SK-N-MC (cell line): ENCODE measurements at regions not wholly inside any gene's neighbourhood (a gene's known extent, or its start where the extent isn't known, plus 50 kb on each side); places are given as distances from the start of the nearest gene placed in this dataset.

Source experiments
- DNase-seq: peaks from one replicate; pipeline ENCODE4 v3.0.0-alpha.2; 2011; ENCODE audit warnings: low read depth, low spot score
- H3K27ac ChIP-seq: fragments of 200-600 bp; sonication (generic); 2 replicates; pipeline ENCODE4 v1.5.1; 2016; ENCODE audit warnings: mixed run types
- H3K36me3 ChIP-seq: fragments of 200-600 bp; sonication (generic); 2 replicates; pipeline ENCODE4 v1.6.1; 2017; ENCODE audit warnings: antibody characterized with exemption, low read length, mixed read lengths; ENCODE audit not compliant: insufficient read depth
- H3K4me3 ChIP-seq: fragments of 200-600 bp; sonication (generic); 2 replicates; pipeline ENCODE4 v1.5.1; 2016
- H3K9ac ChIP-seq: fragments of 200-600 bp; sonication (generic); 2 replicates; pipeline ENCODE4 v1.8.0; 2017; ENCODE audit warnings: mixed run types, mixed read lengths; ENCODE audit not compliant: insufficient read length
- H3K9me3 ChIP-seq: fragments of 200-600 bp; sonication (generic); 2 replicates; pipeline ENCODE4 v1.6.1; 2017; ENCODE audit warnings: low read depth, mild to moderate bottlenecking, antibody characterized with exemption, low read length, moderate library complexity, mixed read lengths
- EZH2 ChIP-seq: fragments of 200-600 bp; sonication (generic); IDR thresholded peaks from one replicate; pipeline ENCODE4 v1.6.1; 2017; ENCODE audit warnings: antibody characterized with exemption
- FOXP2 ChIP-seq: optimal IDR thresholded peaks from 2 replicates; pipeline ENCODE3; 2011; ENCODE audit warnings: mild to moderate bottlenecking, moderate library complexity; ENCODE audit not compliant: insufficient read depth; ENCODE audit errors: extremely low read length, control extremely low read depth
- POLR2AphosphoS5 ChIP-seq: IDR thresholded peaks from 2 replicates; pipeline ENCODE4 v1.6.1; 2012; ENCODE audit warnings: mild to moderate bottlenecking, low read depth, low read length, borderline replicate concordance

- Histone ChIP-seq H3K27ac (no peak overlapping the region), H3K9me3 (no peaks in the 10 kb centered on the region), H3K36me3 (no peaks in the 10 kb centered on the region), H3K4me3 (no peak overlapping the region), H3K9ac (no peak overlapping the region)
- TF ChIP-seq POLR2AphosphoS5 (no peak), FOXP2 (no peak), EZH2 (no peak)
- DNase-seq = no peak
Measured at GRCh38 chr13:50153876-50154275, 138.6 kb downstream of the KCNRG start.

DNA sequence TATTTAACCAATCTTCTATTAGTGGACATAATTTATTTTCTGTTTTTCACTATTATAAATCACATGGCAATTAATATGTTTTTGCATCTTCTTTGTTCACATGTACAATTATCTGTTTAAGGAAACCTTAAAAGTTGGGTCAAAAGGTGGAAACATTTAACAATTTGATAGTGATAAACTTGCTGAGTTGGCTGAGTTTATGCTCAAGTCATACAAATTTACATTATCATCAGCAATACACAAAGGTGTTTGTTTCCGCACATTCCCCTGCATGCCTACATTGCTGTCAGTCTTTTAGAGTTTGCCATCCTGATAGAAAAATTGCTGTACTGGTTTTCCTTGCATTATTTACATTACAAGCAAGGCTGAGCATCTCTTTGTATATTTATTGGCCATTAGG lies 139.5 kb downstream of the KCNRG start:
- Histone ChIP-seq H3K9ac (no peak overlapping the region), H3K4me3 (no peak overlapping the region), H3K9me3 (no peaks in the 10 kb centered on the region), H3K27ac (no peak overlapping the region), H3K36me3 (no peaks in the 10 kb centered on the region)
- no peak for TF ChIP-seq FOXP2
- no peak for TF ChIP-seq EZH2
- TF ChIP-seq POLR2AphosphoS5 = no peak
- no peak for DNase-seq

DNA sequence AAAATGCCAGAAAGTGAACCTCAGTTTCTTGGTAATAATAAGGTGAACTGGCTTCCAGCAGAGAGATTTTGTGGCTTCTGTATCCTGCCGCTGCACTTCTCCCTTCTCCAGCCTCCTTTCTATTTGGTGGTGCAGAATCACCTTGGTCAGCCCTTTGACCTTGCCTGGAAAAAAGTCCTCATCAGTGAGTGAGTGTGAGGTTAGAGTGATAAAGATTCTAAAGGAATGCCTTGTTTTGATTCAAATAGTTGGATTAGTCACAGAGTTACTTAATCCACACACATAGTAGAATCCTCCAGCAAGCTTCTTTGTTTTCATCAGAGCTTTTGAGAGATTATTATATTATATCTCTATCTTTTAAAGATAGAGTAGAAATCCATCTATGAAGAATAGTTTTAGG lies 140.9 kb downstream of the KCNRG start:
- Histone ChIP-seq H3K36me3 (no peaks in the 10 kb centered on the region), H3K4me3 (no peak overlapping the region), H3K9ac (no peak overlapping the region), H3K27ac (no peak overlapping the region), H3K9me3 (no peaks in the 10 kb centered on the region)
- no peak for DNase-seq
- TF ChIP-seq POLR2AphosphoS5 = no peak
- TF ChIP-seq FOXP2 = no peak

DNA sequence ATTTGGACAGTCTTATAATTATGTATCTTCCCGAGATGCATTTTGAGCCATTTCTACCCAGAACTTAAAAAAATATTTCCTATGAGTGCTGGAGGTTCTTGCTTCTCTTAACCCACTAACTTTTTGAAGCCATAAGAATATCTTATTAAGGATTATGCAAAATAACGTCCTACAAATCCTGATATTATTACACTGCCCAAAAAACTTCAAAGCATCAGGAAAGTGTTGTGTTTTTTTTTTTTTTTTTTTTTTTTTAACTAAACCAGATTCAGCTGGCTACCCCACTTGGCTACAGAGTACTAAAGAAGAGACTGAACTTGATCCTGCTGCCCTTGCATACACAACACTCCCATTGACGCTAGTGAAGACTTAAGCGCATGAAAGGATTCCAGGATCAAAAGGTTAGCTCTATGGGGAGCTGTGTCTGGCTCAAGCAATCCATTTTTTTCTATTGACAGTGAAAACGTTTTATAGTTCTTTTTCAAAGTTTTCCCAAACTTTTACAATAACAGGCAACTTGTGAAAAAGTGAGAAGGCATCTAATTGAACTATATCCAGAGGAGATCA lies 141.4 kb downstream of the KCNRG start:
- Histone ChIP-seq H3K36me3 (no peaks in the 10 kb centered on the region), H3K9ac (no peak overlapping the region), H3K27ac (no peak overlapping the region), H3K9me3 (no peaks in the 10 kb centered on the region), H3K4me3 (no peak overlapping the region)
- TF ChIP-seq EZH2 (no peak), POLR2AphosphoS5 (no peak), FOXP2 (no peak)
- DNase-seq = no peak

DNA sequence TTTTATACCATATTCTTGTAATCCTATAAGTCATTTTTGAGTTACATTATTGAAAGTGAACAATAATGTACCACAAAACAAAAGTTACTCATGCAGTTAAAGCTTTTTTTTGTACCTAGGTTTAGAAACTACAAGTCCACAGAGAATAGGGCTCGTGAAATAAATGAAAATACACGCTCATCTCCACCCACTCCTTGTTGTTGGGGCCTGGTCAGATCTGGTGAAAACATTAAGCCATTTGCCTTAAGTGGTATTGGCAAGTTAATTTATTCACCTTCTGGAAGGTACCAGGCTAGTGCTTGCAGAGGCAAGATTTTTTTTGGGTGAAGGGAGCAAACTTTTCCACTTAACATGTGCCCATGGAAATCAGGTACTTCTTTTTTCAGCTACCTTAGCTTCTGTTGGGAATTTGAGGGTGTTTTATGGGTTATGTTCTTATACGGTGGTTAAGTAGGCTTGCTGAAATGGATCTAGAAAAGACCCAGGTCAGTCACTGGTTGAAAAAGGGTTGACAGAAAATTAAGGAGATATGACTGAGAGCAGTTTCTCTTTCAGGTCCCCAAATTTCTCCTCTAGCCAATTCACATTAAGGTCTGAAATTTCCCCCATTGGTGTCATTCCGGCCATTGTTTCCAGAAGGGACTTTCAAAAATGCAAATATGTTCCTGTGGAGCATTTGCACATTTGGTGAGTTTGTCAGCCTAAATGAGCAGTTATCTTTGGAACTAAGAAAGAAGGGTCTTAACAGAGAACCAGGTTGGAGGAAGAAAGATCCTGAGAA lies 143.3 kb downstream of the KCNRG start:
- no peak for TF ChIP-seq POLR2AphosphoS5
- TF ChIP-seq EZH2 = no peak
- no peak for TF ChIP-seq FOXP2
- no peak overlapping the region for H3K27ac ChIP-seq
- no peaks in the 10 kb centered on the region for H3K36me3 ChIP-seq
- H3K4me3 ChIP-seq = no peak overlapping the region
- H3K9ac ChIP-seq = no peak overlapping the region
- H3K9me3 ChIP-seq = no peaks in the 10 kb centered on the region
- no peak for DNase-seq

DNA sequence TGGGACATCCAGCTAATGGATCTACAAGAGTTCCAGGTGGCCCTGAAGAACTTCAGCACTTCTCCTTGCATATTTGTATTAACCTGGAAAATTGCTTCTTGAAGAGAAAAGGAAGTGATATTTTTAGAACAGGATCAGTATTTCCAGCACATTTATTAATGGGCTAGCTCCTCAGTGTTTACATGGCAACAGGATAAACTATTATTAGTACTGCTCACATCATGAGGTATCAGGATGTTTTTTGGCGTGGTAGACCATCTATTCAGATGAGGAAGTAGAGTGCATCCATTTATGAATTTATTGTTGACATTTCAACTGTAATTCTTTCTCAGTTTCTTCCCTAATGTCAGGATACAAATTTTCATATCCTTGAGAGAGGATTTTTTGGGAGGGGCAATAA lies 144.4 kb downstream of the KCNRG start:
- H3K36me3 ChIP-seq = no peaks in the 10 kb centered on the region
- no peaks in the 10 kb centered on the region for H3K9me3 ChIP-seq
- no peak for DNase-seq
- TF ChIP-seq FOXP2 (no peak), EZH2 (no peak), POLR2AphosphoS5 (no peak)
- H3K9ac ChIP-seq = no peak overlapping the region
- H3K4me3 ChIP-seq = no peak overlapping the region
- H3K27ac ChIP-seq = no peak overlapping the region

DNA sequence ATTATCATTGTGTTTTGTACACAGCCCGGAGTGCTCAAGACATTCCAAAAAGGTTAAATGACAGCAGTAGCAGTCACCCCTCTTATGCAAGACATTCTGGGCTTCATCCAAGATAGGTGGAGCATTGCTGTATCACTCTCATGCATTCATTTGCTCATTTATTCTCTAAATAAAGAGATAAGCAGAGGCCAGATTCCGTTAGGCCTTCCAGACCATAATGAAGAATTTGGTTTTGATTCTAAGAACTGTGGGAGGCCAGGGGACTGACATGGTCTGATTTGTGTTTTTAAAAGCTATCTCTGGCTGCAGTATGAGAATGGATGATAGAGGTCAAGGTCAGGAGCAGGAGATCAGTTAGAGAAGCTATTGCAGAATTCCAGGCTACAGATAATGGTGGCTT lies 145.8 kb downstream of the KCNRG start:
- H3K36me3 ChIP-seq = no peaks in the 10 kb centered on the region
- DNase-seq = no peak
- H3K4me3 ChIP-seq = no peak overlapping the region
- no peak for TF ChIP-seq FOXP2
- TF ChIP-seq EZH2 = no peak
- no peak for TF ChIP-seq POLR2AphosphoS5
- no peak overlapping the region for H3K9ac ChIP-seq
- H3K9me3 ChIP-seq = no peaks in the 10 kb centered on the region
- H3K27ac ChIP-seq = no peak overlapping the region

DNA sequence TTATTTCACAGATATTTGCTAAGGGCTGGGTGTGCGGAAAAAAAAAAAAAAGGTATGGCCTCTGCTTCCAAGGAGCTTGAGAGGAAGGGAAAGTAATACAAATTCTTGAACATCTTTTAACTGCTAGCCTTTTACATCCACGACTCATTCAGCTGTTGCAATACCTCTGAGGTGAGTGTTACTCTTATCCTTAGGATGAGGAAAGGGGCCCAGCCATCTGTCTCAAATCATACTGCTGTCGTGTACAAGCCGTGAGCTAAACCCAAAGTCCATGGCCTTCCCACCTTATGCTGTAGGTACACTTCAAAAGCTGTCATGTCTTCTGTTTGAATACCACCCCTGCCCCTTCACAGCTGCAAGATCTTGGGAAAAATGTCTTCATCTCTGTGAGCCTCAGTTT lies 146.8 kb downstream of the KCNRG start:
- Histone ChIP-seq H3K9me3 (no peaks in the 10 kb centered on the region), H3K36me3 (no peaks in the 10 kb centered on the region), H3K9ac (no peak overlapping the region), H3K4me3 (no peak overlapping the region), H3K27ac (no peak overlapping the region)
- no peak for DNase-seq
- no peak for TF ChIP-seq EZH2

DNA sequence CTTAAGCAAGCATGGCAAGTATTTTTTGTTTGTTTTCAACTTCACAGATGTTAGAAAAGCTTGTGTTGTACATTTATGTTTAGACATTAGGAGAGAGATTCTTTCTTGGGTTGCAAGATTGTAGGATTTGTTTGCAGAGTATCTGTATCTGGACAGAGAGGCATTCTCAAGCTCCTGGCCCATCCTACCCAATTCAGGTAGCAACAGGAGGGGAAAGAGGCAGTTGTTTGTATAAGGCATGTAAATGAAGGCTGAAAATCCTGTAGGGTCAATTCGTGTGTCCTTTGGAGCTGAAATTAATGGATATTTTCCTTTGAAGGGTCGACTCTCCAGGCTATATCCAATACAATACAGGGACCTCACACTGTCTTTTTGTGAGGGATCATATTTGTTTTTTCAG lies 147.3 kb downstream of the KCNRG start:
- DNase-seq = no peak

More for the DNA sequence above, 147.3 kb downstream of the KCNRG start:
- Histone ChIP-seq H3K9ac (no peak overlapping the region), H3K36me3 (no peaks in the 10 kb centered on the region), H3K27ac (no peak overlapping the region), H3K9me3 (no peaks in the 10 kb centered on the region), H3K4me3 (no peak overlapping the region)
- TF ChIP-seq FOXP2 = no peak
- no peak for TF ChIP-seq POLR2AphosphoS5
- TF ChIP-seq EZH2 = no peak
